SK-MEL-5 (cell line): ENCODE measurements at regions not wholly inside any gene's neighbourhood (a gene's known extent, or its start where the extent isn't known, plus 50 kb on each side); places are given as distances from the start of the nearest gene placed in this dataset.
"Not testable (repeated sequence)": the region's sequence is repeated elsewhere in the genome, so short reads cannot be mapped to it uniquely, and the experiment has no call there.

Experiments
- DNase-seq: peaks from one replicate; pipeline ENCODE4 v3.0.0-alpha.2; 2016; ENCODE audit warnings: low read depth, low spot score
- in situ Hi-C: cut with HindIII; loops from 2 replicates; pipeline ENCODE4 v1.10.0; 2016; ENCODE audit warnings: low sequenced_read_pairs, high pct_unique_total_duplicates, low pct_unique_long_range_greater_than_20kb

- DNase-seq = peak; percentile 76
- in situ Hi-C loops = not testable (repeated sequence)
Observed at GRCh38 chr17:64776720-64777414, 114.8 kb upstream of the SMURF2 start.

- in situ Hi-C loops = no loop called here
- no peak for DNase-seq
Observed at GRCh38 chr17:64775701-64776570, 113.8 kb upstream of the SMURF2 start.

GRCh38 chr17:64774888-64775540, 112.9 kb upstream of the SMURF2 start:
- in situ Hi-C loops = no loop called here
- no peak for DNase-seq

GRCh38 chr17:64773836-64774761, 112.0 kb upstream of the SMURF2 start:
- in situ Hi-C loops = no loop called here
- DNase-seq = peak; percentile 89

GRCh38 chr17:64773386-64773835, 111.3 kb upstream of the SMURF2 start:
- in situ Hi-C loops = no loop called here
- DNase-seq = no peak

- DNase-seq = no peak
- in situ Hi-C loops = no loop called here
Observed at GRCh38 chr17:64772845-64773299, 110.8 kb upstream of the SMURF2 start.

GRCh38 chr17:64771980-64772844, 110.1 kb upstream of the SMURF2 start:
- in situ Hi-C loops = no loop called here
- DNase-seq = no peak

- DNase-seq = no peak
- in situ Hi-C loops = no loop called here
Observed at GRCh38 chr17:64769712-64770111, 107.6 kb upstream of the SMURF2 start.

GRCh38 chr17:64767269-64767997, 105.3 kb upstream of the SMURF2 start:
- in situ Hi-C loops = no loop called here
- no peak for DNase-seq

GRCh38 chr17:64765191-64765889, 103.2 kb upstream of the SMURF2 start:
- in situ Hi-C loops = no loop called here
- DNase-seq = no peak

- no peak for DNase-seq
- in situ Hi-C loops = no loop called here
Observed at GRCh38 chr17:64750891-64751677, 89.0 kb upstream of the SMURF2 start.

GRCh38 chr17:64750478-64750877, 88.4 kb upstream of the SMURF2 start:
- DNase-seq = no peak
- in situ Hi-C loops = no loop called here

GRCh38 chr17:64749306-64749705, 87.2 kb upstream of the SMURF2 start:
- in situ Hi-C loops = loop anchor here (10.0 kb wide), 1 partner anchor 185 kb away; no protein-coding TSS in a partner anchor
- no peak for DNase-seq

GRCh38 chr17:64747938-64748540, 85.9 kb upstream of the SMURF2 start:
- no peak for DNase-seq
- in situ Hi-C loops = loop anchor here (10.0 kb wide), 1 partner anchor 183 kb away; no protein-coding TSS in a partner anchor
